ENCODE measurements at regions not wholly inside any gene's neighbourhood (a gene's known extent, or its start where the extent isn't known, plus 50 kb on each side); places are given as distances from the start of the nearest gene placed in this dataset.

- no peaks in the 10 kb centered on the region for H3K9me3 ChIP-seq (ENCODE audit: control insufficient read depth in 1 of 2, low read length in 2 of 2)
- H3K36me3 ChIP-seq (ENCODE audit: control insufficient read depth in 1 of 2, insufficient read depth in 2 of 2, low read length in 2 of 2), result no peaks in the 10 kb centered on the region
- no peak overlapping the region for H3K4me3 ChIP-seq (ENCODE audit: low read depth in 1 of 2, low read length in 2 of 2)
- no peak overlapping the region for H3K27ac ChIP-seq (ENCODE audit: low read depth, low read length)
- H3K9ac ChIP-seq (ENCODE audit: low read depth in 1 of 2, low read length in 2 of 2), result no peak overlapping the region
- no peaks in the 10 kb centered on the region for H3K27me3 ChIP-seq (ENCODE audit: control insufficient read depth in 1 of 2, insufficient read depth in 2 of 2, low read length in 2 of 2)
- peaks cover 5 to 7% of the 10 kb centered on the region in 2 donors for H3K4me1 ChIP-seq (ENCODE audit: control insufficient read depth in 1 of 2, insufficient read depth in 2 of 2, low read length in 2 of 2)
These were observed 67.7 kb upstream of the TBX3 start for GRCh38 chr12:114751712-114752111.

GRCh38 chr12:114750917-114751316 lies 66.9 kb upstream of the TBX3 start:
- Histone ChIP-seq H3K9ac (ENCODE audit: low read depth in 1 of 2, low read length in 2 of 2) (no peak overlapping the region), H3K36me3 (ENCODE audit: control insufficient read depth in 1 of 2, insufficient read depth in 2 of 2, low read length in 2 of 2) (no peaks in the 10 kb centered on the region), H3K27me3 (ENCODE audit: control insufficient read depth in 1 of 2, insufficient read depth in 2 of 2, low read length in 2 of 2) (no peaks in the 10 kb centered on the region), H3K27ac (ENCODE audit: low read depth, low read length) (no peak overlapping the region), H3K9me3 (ENCODE audit: control insufficient read depth in 1 of 2, low read length in 2 of 2) (no peaks in the 10 kb centered on the region), H3K4me1 (ENCODE audit: control insufficient read depth in 1 of 2, insufficient read depth in 2 of 2, low read length in 2 of 2) (peaks cover 5 to 7% of the 10 kb centered on the region in 2 donors), H3K4me3 (ENCODE audit: low read depth in 1 of 2, low read length in 2 of 2) (no peak overlapping the region)

- Histone ChIP-seq H3K27me3 (ENCODE audit: control insufficient read depth in 1 of 2, insufficient read depth in 2 of 2, low read length in 2 of 2) (no peaks in the 10 kb centered on the region), H3K9ac (ENCODE audit: low read depth in 1 of 2, low read length in 2 of 2) (no peak overlapping the region), H3K36me3 (ENCODE audit: control insufficient read depth in 1 of 2, insufficient read depth in 2 of 2, low read length in 2 of 2) (no peaks in the 10 kb centered on the region), H3K27ac (ENCODE audit: low read depth, low read length) (no peak overlapping the region), H3K9me3 (ENCODE audit: control insufficient read depth in 1 of 2, low read length in 2 of 2) (no peaks in the 10 kb centered on the region), H3K4me1 (ENCODE audit: control insufficient read depth in 1 of 2, insufficient read depth in 2 of 2, low read length in 2 of 2) (peaks cover 5 to 7% of the 10 kb centered on the region in 2 donors), H3K4me3 (ENCODE audit: low read depth in 1 of 2, low read length in 2 of 2) (no peak overlapping the region)
These were observed 65.1 kb upstream of the TBX3 start for GRCh38 chr12:114749065-114749464.

GRCh38 chr12:114747012-114747858 lies 63.3 kb upstream of the TBX3 start:
- Histone ChIP-seq H3K4me1 (ENCODE audit: control insufficient read depth in 1 of 2, insufficient read depth in 2 of 2, low read length in 2 of 2) (peaks cover 5 to 6% of the 10 kb centered on the region in 2 donors), H3K27ac (ENCODE audit: low read depth, low read length) (no peak overlapping the region), H3K9ac (ENCODE audit: low read depth in 1 of 2, low read length in 2 of 2) (no peak overlapping the region), H3K27me3 (ENCODE audit: control insufficient read depth in 1 of 2, insufficient read depth in 2 of 2, low read length in 2 of 2) (no peaks in the 10 kb centered on the region), H3K4me3 (ENCODE audit: low read depth in 1 of 2, low read length in 2 of 2) (no peak overlapping the region), H3K9me3 (ENCODE audit: control insufficient read depth in 1 of 2, low read length in 2 of 2) (no peaks in the 10 kb centered on the region), H3K36me3 (ENCODE audit: control insufficient read depth in 1 of 2, insufficient read depth in 2 of 2, low read length in 2 of 2) (no peaks in the 10 kb centered on the region)

DNA sequence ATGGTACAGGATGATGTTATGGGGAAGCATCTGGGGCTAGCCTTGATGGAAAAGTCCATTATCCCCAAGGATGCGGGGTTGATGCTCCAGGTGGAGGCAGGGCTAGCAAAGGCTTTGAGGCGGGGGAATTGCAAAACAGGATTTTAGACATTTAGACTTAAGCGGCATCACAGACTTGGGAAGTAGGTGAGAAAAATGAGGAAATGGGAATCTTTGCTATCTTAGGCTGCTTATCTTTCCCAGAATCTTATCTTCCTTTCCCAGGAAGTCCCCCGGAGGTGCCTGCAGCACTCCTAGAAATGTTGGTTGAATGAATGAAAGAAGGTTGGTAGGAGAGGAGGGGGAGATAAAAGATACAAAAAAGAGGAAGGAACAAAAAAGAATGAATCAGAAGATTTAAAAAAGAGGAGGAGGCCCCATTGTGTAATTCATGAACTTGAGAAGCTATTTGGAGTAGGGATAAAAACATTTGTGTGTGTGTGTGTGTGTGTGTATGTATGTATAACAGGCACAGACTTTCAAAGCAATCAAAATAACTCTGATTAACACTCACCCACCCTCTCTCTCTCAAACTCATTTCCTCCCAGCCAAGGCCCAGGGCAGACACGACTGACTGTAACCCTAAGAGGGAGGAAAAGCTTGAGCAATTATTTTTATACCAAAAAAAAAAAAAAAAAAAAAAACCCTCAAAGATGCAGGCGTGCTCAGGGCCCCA lies 62.5 kb upstream of the TBX3 start:
- Histone ChIP-seq H3K27me3 (ENCODE audit: control insufficient read depth in 1 of 2, insufficient read depth in 2 of 2, low read length in 2 of 2) (no peaks in the 10 kb centered on the region), H3K9me3 (ENCODE audit: control insufficient read depth in 1 of 2, low read length in 2 of 2) (no peaks in the 10 kb centered on the region), H3K4me1 (ENCODE audit: control insufficient read depth in 1 of 2, insufficient read depth in 2 of 2, low read length in 2 of 2) (no peaks in the 10 kb centered on the region), H3K36me3 (ENCODE audit: control insufficient read depth in 1 of 2, insufficient read depth in 2 of 2, low read length in 2 of 2) (no peaks in the 10 kb centered on the region), H3K27ac (ENCODE audit: low read depth, low read length) (no peak overlapping the region), H3K4me3 (ENCODE audit: low read depth in 1 of 2, low read length in 2 of 2) (no peak overlapping the region), H3K9ac (ENCODE audit: low read depth in 1 of 2, low read length in 2 of 2) (no peak overlapping the region)

DNA sequence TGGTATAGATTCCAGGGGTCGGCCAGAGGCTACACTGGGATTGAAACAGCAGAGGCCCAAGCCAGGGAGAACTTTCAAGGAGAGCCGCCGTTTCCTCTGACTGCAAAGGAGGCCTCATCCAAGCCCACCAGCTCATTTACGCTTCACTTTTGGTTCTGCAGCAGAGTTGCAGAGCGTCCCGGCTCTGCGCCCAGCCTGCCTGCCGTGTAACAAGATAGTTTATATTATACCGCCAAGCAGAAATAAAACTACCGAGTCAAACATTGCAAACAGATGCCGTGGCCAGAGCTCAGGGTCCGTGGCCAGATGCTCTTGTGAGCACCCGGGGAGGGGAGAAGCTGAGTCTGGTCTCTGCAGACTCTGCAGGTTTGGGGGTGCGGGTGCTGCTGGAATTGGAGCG lies 60.7 kb upstream of the TBX3 start:
- H3K4me3 ChIP-seq (ENCODE audit: low read depth in 1 of 2, low read length in 2 of 2), result no peak overlapping the region
- no peaks in the 10 kb centered on the region for H3K27me3 ChIP-seq (ENCODE audit: control insufficient read depth in 1 of 2, insufficient read depth in 2 of 2, low read length in 2 of 2)
- no peak overlapping the region for H3K27ac ChIP-seq (ENCODE audit: low read depth, low read length)
- H3K9ac ChIP-seq (ENCODE audit: low read depth in 1 of 2, low read length in 2 of 2), result no peak overlapping the region
- no peaks in the 10 kb centered on the region for H3K4me1 ChIP-seq (ENCODE audit: control insufficient read depth in 1 of 2, insufficient read depth in 2 of 2, low read length in 2 of 2)
- H3K36me3 ChIP-seq (ENCODE audit: control insufficient read depth in 1 of 2, insufficient read depth in 2 of 2, low read length in 2 of 2), result no peaks in the 10 kb centered on the region
- H3K9me3 ChIP-seq (ENCODE audit: control insufficient read depth in 1 of 2, low read length in 2 of 2), result no peaks in the 10 kb centered on the region

DNA sequence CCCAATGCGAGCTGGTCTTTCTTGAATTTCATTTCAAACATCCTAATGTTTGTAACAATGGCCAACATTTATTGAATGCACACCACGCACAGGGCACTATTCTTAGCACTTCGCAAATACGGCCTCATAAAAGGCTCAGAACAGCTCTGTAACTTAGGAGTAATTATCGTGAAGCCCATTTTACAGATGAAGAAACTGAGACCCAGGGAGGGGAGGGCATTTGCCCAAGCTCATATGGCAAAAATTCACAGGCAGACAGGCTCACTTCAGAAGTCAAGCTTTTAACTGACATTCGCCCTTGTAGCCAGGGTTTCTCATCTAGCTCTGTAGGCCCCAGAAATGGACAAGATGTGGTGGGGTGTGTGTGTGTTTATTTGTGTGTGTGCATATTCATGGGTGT lies 60.3 kb upstream of the TBX3 start:
- Histone ChIP-seq H3K9ac (ENCODE audit: low read depth in 1 of 2, low read length in 2 of 2) (no peak overlapping the region), H3K27me3 (ENCODE audit: control insufficient read depth in 1 of 2, insufficient read depth in 2 of 2, low read length in 2 of 2) (no peaks in the 10 kb centered on the region), H3K4me3 (ENCODE audit: low read depth in 1 of 2, low read length in 2 of 2) (no peak overlapping the region), H3K9me3 (ENCODE audit: control insufficient read depth in 1 of 2, low read length in 2 of 2) (no peaks in the 10 kb centered on the region), H3K4me1 (ENCODE audit: control insufficient read depth in 1 of 2, insufficient read depth in 2 of 2, low read length in 2 of 2) (no peaks in the 10 kb centered on the region), H3K27ac (ENCODE audit: low read depth, low read length) (no peak overlapping the region), H3K36me3 (ENCODE audit: control insufficient read depth in 1 of 2, insufficient read depth in 2 of 2, low read length in 2 of 2) (no peaks in the 10 kb centered on the region)

DNA sequence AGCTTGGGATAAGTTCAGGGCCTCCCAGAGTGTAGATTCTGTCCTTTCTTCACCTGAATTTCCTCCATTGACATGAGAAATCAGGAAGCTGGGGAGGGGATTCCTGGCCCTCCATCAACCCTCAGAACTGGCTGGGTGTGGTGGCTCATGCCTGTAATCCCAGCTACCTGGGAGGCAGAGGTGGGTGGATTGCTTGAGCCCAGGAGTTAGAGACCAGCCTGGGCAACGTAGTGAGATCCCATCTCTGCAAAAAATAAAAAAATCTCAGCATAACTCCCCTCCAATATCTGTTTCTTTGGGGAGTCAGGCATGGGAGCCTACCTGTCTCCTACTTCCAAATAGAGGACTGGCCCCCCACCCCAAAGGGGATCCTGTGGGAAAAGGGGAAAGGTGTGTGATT lies 59.8 kb upstream of the TBX3 start:
- no peaks in the 10 kb centered on the region for H3K4me1 ChIP-seq (ENCODE audit: control insufficient read depth in 1 of 2, insufficient read depth in 2 of 2, low read length in 2 of 2)
- no peak overlapping the region for H3K9ac ChIP-seq (ENCODE audit: low read depth in 1 of 2, low read length in 2 of 2)
- no peaks in the 10 kb centered on the region for H3K9me3 ChIP-seq (ENCODE audit: control insufficient read depth in 1 of 2, low read length in 2 of 2)
- H3K36me3 ChIP-seq (ENCODE audit: control insufficient read depth in 1 of 2, insufficient read depth in 2 of 2, low read length in 2 of 2), result no peaks in the 10 kb centered on the region
- H3K27ac ChIP-seq (ENCODE audit: low read depth, low read length), result no peak overlapping the region
- no peak overlapping the region for H3K4me3 ChIP-seq (ENCODE audit: low read depth in 1 of 2, low read length in 2 of 2)
- H3K27me3 ChIP-seq (ENCODE audit: control insufficient read depth in 1 of 2, insufficient read depth in 2 of 2, low read length in 2 of 2), result no peaks in the 10 kb centered on the region

GRCh38 chr12:114743289-114743688 lies 59.3 kb upstream of the TBX3 start:
- Histone ChIP-seq H3K4me3 (ENCODE audit: low read depth in 1 of 2, low read length in 2 of 2) (no peak overlapping the region), H3K9me3 (ENCODE audit: control insufficient read depth in 1 of 2, low read length in 2 of 2) (no peaks in the 10 kb centered on the region), H3K9ac (ENCODE audit: low read depth in 1 of 2, low read length in 2 of 2) (no peak overlapping the region), H3K36me3 (ENCODE audit: control insufficient read depth in 1 of 2, insufficient read depth in 2 of 2, low read length in 2 of 2) (no peaks in the 10 kb centered on the region), H3K27ac (ENCODE audit: low read depth, low read length) (no peak overlapping the region), H3K4me1 (ENCODE audit: control insufficient read depth in 1 of 2, insufficient read depth in 2 of 2, low read length in 2 of 2) (no peaks in the 10 kb centered on the region), H3K27me3 (ENCODE audit: control insufficient read depth in 1 of 2, insufficient read depth in 2 of 2, low read length in 2 of 2) (no peaks in the 10 kb centered on the region)

GRCh38 chr12:114742363-114742762 lies 58.4 kb upstream of the TBX3 start:
- Histone ChIP-seq H3K27ac (ENCODE audit: low read depth, low read length) (no peak overlapping the region), H3K9me3 (ENCODE audit: control insufficient read depth in 1 of 2, low read length in 2 of 2) (no peaks in the 10 kb centered on the region), H3K36me3 (ENCODE audit: control insufficient read depth in 1 of 2, insufficient read depth in 2 of 2, low read length in 2 of 2) (no peaks in the 10 kb centered on the region), H3K9ac (ENCODE audit: low read depth in 1 of 2, low read length in 2 of 2) (no peak overlapping the region), H3K4me3 (ENCODE audit: low read depth in 1 of 2, low read length in 2 of 2) (no peak overlapping the region), H3K27me3 (ENCODE audit: control insufficient read depth in 1 of 2, insufficient read depth in 2 of 2, low read length in 2 of 2) (no peaks in the 10 kb centered on the region), H3K4me1 (ENCODE audit: control insufficient read depth in 1 of 2, insufficient read depth in 2 of 2, low read length in 2 of 2) (no peaks in the 10 kb centered on the region)
